GM19372 (cell line): ENCODE measurements at regions not wholly inside any gene's neighbourhood (a gene's known extent, or its start where the extent isn't known, plus 50 kb on each side); places are given as distances from the start of the nearest gene placed in this dataset.

Source experiments
- ATAC-seq: cut with Tn5 transposase; IDR thresholded peaks from one replicate; pipeline ENCODE4 v1.9.1; 2021; ENCODE audit warnings: mild to moderate bottlenecking, low read depth, moderate library complexity; ENCODE audit not compliant: unreplicated experiment

GRCh38 chr12:102542816-102543440 lies 62.6 kb upstream of the IGF1 start:
- ATAC-seq = no peak

GRCh38 chr12:102540815-102541385 lies 60.5 kb upstream of the IGF1 start:
- no peak for ATAC-seq

- no peak for ATAC-seq
Observed at GRCh38 chr12:102539651-102540553, 59.5 kb upstream of the IGF1 start.

- ATAC-seq = no peak
Observed at GRCh38 chr12:102535306-102535705, 54.9 kb upstream of the IGF1 start.

- no peak for ATAC-seq
Observed at GRCh38 chr12:102534899-102535298, 54.5 kb upstream of the IGF1 start.

- ATAC-seq = no peak
Observed at GRCh38 chr12:102533483-102534215, 53.3 kb upstream of the IGF1 start.
